OCI-LY3 (cell line): ENCODE measurements at regions not wholly inside any gene's neighbourhood (a gene's known extent, or its start where the extent isn't known, plus 50 kb on each side); places are given as distances from the start of the nearest gene placed in this dataset.

ENCODE experiments used
- H2AFZ ChIP-seq: fragments of 200-600, 300-600 bp; shearing (Covaris generic); 2 replicates; pipeline ENCODE4 v1.6.0; 2014; ENCODE audit warnings: antibody characterized with exemption, low read depth, low read length
- H3K27ac ChIP-seq: fragments of 200-600, 300-600 bp; sonication (generic); 2 replicates; pipeline ENCODE4 v1.5.1; 2014; ENCODE audit warnings: mild to moderate bottlenecking, low read length, moderate library complexity, mixed read lengths
- H3K27me3 ChIP-seq: fragments of 200-600, 300-600 bp; sonication (generic); 2 replicates; pipeline ENCODE4 v1.6.1; 2014; ENCODE audit warnings: low read depth, low read length, mixed read lengths
- H3K36me3 ChIP-seq: fragments of 200-600, 300-600 bp; sonication (generic); replicated peaks from 2 replicates; pipeline ENCODE3; 2014; ENCODE audit warnings: low read depth, low read length, mixed read lengths
- H3K4me1 ChIP-seq: fragments of 300-600, 200-600 bp; sonication (generic); 2 replicates; pipeline ENCODE4 v1.6.1; 2014; ENCODE audit warnings: low read length, mixed read lengths
- H3K4me2 ChIP-seq: fragments of 200-600, 300-600 bp; sonication (generic); 2 replicates; pipeline ENCODE4 v1.6.1; 2014; ENCODE audit warnings: low read length, mixed read lengths
- H3K4me3 ChIP-seq: fragments of 300-600, 200-600 bp; sonication (generic); 2 replicates; pipeline ENCODE4 v1.5.1; 2014; ENCODE audit warnings: antibody characterized with exemption, mild to moderate bottlenecking, low read length, moderate library complexity
- H3K79me2 ChIP-seq: fragments of 300-600, 200-600 bp; shearing (Covaris generic); 2 replicates; pipeline ENCODE4 v1.6.1; 2014; ENCODE audit warnings: mild to moderate bottlenecking, low read length, mixed read lengths
- H3K9ac ChIP-seq: fragments of 300-600, 200-600 bp; shearing (Covaris generic); 2 replicates; pipeline ENCODE4 v1.6.0; 2014; ENCODE audit warnings: mild to moderate bottlenecking, low read length, moderate library complexity
- H3K9me3 ChIP-seq: fragments of 200-600, 300-600 bp; shearing (Covaris generic); 2 replicates; pipeline ENCODE4 v1.6.1; 2014; ENCODE audit warnings: low read length, mixed read lengths; ENCODE audit not compliant: insufficient read depth
- H4K20me1 ChIP-seq: fragments of 200-600, 300-600 bp; sonication (generic); 2 replicates; pipeline ENCODE4 v1.6.1; 2016; ENCODE audit warnings: low read length, mixed read lengths; ENCODE audit not compliant: insufficient read depth
- CTCF ChIP-seq: fragments of 200-600, 300-600 bp; sonication (generic); IDR thresholded peaks from 2 replicates; pipeline ENCODE4 v1.5.1; 2014; ENCODE audit warnings: antibody characterized with exemption, low read length, low read depth
- EZH2phosphoT487 ChIP-seq: fragments of 200-600 bp; shearing (Covaris generic); IDR thresholded peaks from 2 replicates; pipeline ENCODE4 v1.6.1; 2018; ENCODE audit warnings: antibody characterized with exemption, mixed run types, low read depth

- TF ChIP-seq EZH2phosphoT487 (no peak), CTCF (no peak)
- Histone ChIP-seq H3K27me3 (peaks cover 61% of the 10 kb centered on the region), H2AFZ (no peak overlapping the region), H3K79me2 (no peaks in the 10 kb centered on the region), H3K36me3 (no peaks in the 10 kb centered on the region), H3K9me3 (no peaks in the 10 kb centered on the region), H3K4me2 (no peak overlapping the region), H3K4me3 (no peak overlapping the region), H3K27ac (no peak overlapping the region), H3K4me1 (peaks cover 19% of the 10 kb centered on the region), H3K9ac (no peak overlapping the region), H4K20me1 (no peaks in the 10 kb centered on the region)
These were observed 327.0 kb downstream of the UQCRFS1 start for GRCh38 chr19:28885965-28886364.

- H3K9me3 ChIP-seq = no peaks in the 10 kb centered on the region
- peaks cover 19% of the 10 kb centered on the region for H3K4me1 ChIP-seq
- no peak for TF ChIP-seq CTCF
- TF ChIP-seq EZH2phosphoT487 = no peak
- H3K79me2 ChIP-seq = no peaks in the 10 kb centered on the region
- no peak overlapping the region for H3K4me3 ChIP-seq
- H4K20me1 ChIP-seq = no peaks in the 10 kb centered on the region
- H3K27me3 ChIP-seq = peaks cover 63% of the 10 kb centered on the region
- no peaks in the 10 kb centered on the region for H3K36me3 ChIP-seq
- H2AFZ ChIP-seq = no peak overlapping the region
- no peak overlapping the region for H3K27ac ChIP-seq
- no peak overlapping the region for H3K9ac ChIP-seq
- no peak overlapping the region for H3K4me2 ChIP-seq
These were observed 328.0 kb downstream of the UQCRFS1 start for GRCh38 chr19:28884786-28885476.

GRCh38 chr19:28883241-28883693 lies 329.7 kb downstream of the UQCRFS1 start:
- H3K9ac ChIP-seq = no peak overlapping the region
- H3K9me3 ChIP-seq = no peaks in the 10 kb centered on the region
- TF ChIP-seq CTCF = no peak
- TF ChIP-seq EZH2phosphoT487 = no peak
- H3K27ac ChIP-seq = no peak overlapping the region
- peaks cover 48% of the 10 kb centered on the region for H3K27me3 ChIP-seq
- no peak overlapping the region for H3K4me2 ChIP-seq
- H3K36me3 ChIP-seq = no peaks in the 10 kb centered on the region
- H3K79me2 ChIP-seq = no peaks in the 10 kb centered on the region
- H3K4me3 ChIP-seq = no peak overlapping the region
- H2AFZ ChIP-seq = no peak overlapping the region
- H3K4me1 ChIP-seq = peaks cover 26% of the 10 kb centered on the region
- H4K20me1 ChIP-seq = no peaks in the 10 kb centered on the region

- Histone ChIP-seq H3K36me3 (no peaks in the 10 kb centered on the region), H3K4me2 (no peak overlapping the region), H2AFZ (no peak overlapping the region), H3K9ac (no peak overlapping the region), H4K20me1 (no peaks in the 10 kb centered on the region), H3K9me3 (no peaks in the 10 kb centered on the region), H3K27ac (no peak overlapping the region), H3K79me2 (no peaks in the 10 kb centered on the region), H3K27me3 (peaks cover 44% of the 10 kb centered on the region), H3K4me3 (no peak overlapping the region), H3K4me1 (peaks cover 30% of the 10 kb centered on the region)
- TF ChIP-seq CTCF = no peak
- no peak for TF ChIP-seq EZH2phosphoT487
These were observed 330.1 kb downstream of the UQCRFS1 start for GRCh38 chr19:28882818-28883217.
